Panc1 (cell line): ENCODE measurements at regions not wholly inside any gene's neighbourhood (a gene's known extent, or its start where the extent isn't known, plus 50 kb on each side); places are given as distances from the start of the nearest gene placed in this dataset.

Source experiments
- ATAC-seq: fragments of 200-7000 bp; cut with Tn5 transposase; 2 replicates; pipeline ENCODE4 v1.9.1; 2020; ENCODE audit warnings: mild to moderate bottlenecking, moderate library complexity
- BruUV-seq: library from RNA; stranded (reverse); fragments of 400-500 nt; replicated peaks from 2 replicates; lab custom pipeline; 2021; lab: Mats Ljungman, UMichigan
- CTCF ChIA-PET: fragments of 300-600 bp; sonication (Branson Sonifier 250); formaldehyde crosslinking; loops from one replicate; lab custom pipeline; 2022; ENCODE audit warnings: antibody characterized with exemption; lab: Charles Lee
- POLR2A ChIA-PET: fragments of 300-600 bp; sonication (Branson Sonifier 250); formaldehyde crosslinking; loops from one replicate; lab custom pipeline; 2022; ENCODE audit warnings: antibody characterized with exemption; lab: Charles Lee
- DNase-seq: peaks from one replicate; pipeline ENCODE4 v3.0.0-alpha.2; 2010; ENCODE audit warnings: low read depth, low spot score
- H3K27ac ChIP-seq: 2 replicates; pipeline ENCODE4 v1.5.1; 2011; ENCODE audit warnings: mild to moderate bottlenecking, low read length, inconsistent platforms
- H3K27me3 ChIP-seq: fragments of 200-500 bp; sonication (Bioruptor generic); 2 replicates; pipeline ENCODE4 v1.6.0; 2014; ENCODE audit warnings: low read length, inconsistent platforms; ENCODE audit not compliant: control insufficient read depth, insufficient read depth
- H3K36me3 ChIP-seq: fragments of 200-500 bp; sonication (Bioruptor generic); 2 replicates; pipeline ENCODE4 v1.5.1; 2014; ENCODE audit warnings: inconsistent platforms, mild to moderate bottlenecking, low read length, moderate library complexity; ENCODE audit not compliant: control insufficient read depth, insufficient read depth
- H3K4me1 ChIP-seq: 2 replicates; pipeline ENCODE4 v1.5.1; 2011; ENCODE audit warnings: inconsistent platforms, mild to moderate bottlenecking, low read length, moderate library complexity; ENCODE audit not compliant: control insufficient read depth, insufficient read depth
- H3K4me3 ChIP-seq, 2 experiments: 2 replicates each; pipeline ENCODE4 v1.5.1; 2011 to 2012; ENCODE audit warnings: low read depth in 2 of 2, low read length in 2 of 2, mild to moderate bottlenecking in 2 of 2, inconsistent platforms in 1 of 2, moderate library complexity in 1 of 2
- H3K9me3 ChIP-seq: fragments of 200-500 bp; sonication (Bioruptor generic); 2 replicates; pipeline ENCODE4 v1.5.1; 2014; ENCODE audit warnings: low read depth, mild to moderate bottlenecking, inconsistent platforms, low read length, moderate library complexity; ENCODE audit not compliant: control insufficient read depth, insufficient read depth
- POLR2AphosphoS5 ChIP-seq: IDR thresholded peaks from 2 replicates; pipeline ENCODE4 v1.6.1; 2012; ENCODE audit warnings: mild to moderate bottlenecking, low read depth, low read length, moderate library complexity
- REST ChIP-seq, 2 experiments: IDR thresholded peaks; 2 replicates each; pipeline ENCODE4 v1.6.1; 2011 to 2012; ENCODE audit warnings: low read depth in 2 of 2, control low read depth in 1 of 2, low read length in 1 of 2, mild to moderate bottlenecking in 1 of 2, moderate library complexity in 1 of 2; ENCODE audit not compliant: insufficient read depth in 1 of 2
- SIN3A ChIP-seq: IDR thresholded peaks from 2 replicates; pipeline ENCODE4 v1.6.1; 2012; ENCODE audit warnings: low read depth, mild to moderate bottlenecking, low read length, moderate library complexity, borderline replicate concordance; ENCODE audit not compliant: insufficient read depth
- TCF7L2 ChIP-seq: IDR thresholded peaks from 2 replicates; pipeline ENCODE4 v1.6.1; 2011; ENCODE audit warnings: mild to moderate bottlenecking, low read depth, low read length, inconsistent platforms
- in situ Hi-C: cut with HindIII; loops from 2 replicates; pipeline ENCODE4 v1.10.0; 2016; ENCODE audit warnings: low sequenced_read_pairs, low pct_unique_long_range_greater_than_20kb
- intact Hi-C: fragments of 100-400 bp; cut with micrococcal nuclease; formaldehyde crosslinking; loops from one replicate; pipeline ENCODE4 v1.10.0; 2022; ENCODE audit not compliant: unreplicated experiment
- TF ChIP-seq, protein P1 (sequence below): fragments of 450-650 bp; IDR thresholded peaks from 2 replicates; pipeline ENCODE4 v1.5.1; 2017; ENCODE audit warnings: mild to moderate bottlenecking

DNA sequence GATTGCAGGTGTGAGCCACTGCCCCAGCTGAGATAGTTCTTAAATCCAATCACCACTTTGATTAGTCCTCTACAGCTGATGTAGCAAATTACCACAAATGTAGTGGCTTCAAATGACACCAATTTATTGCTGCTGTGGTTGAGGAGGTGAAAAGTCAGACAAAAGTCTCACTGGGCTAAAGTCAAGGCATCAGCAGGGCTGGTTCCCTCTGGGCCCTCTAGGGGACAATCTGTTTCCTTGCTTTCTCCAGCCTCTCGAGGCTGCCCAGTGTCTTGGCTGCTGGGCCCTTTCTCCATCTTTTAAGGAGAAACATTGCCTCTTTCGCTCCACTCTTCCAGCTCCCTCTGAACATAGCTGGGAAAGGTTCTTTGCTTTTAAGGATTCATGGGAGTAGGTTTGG, 50.5 kb upstream of the SHANK2 start:
- TF ChIP-seq, protein P1, sequence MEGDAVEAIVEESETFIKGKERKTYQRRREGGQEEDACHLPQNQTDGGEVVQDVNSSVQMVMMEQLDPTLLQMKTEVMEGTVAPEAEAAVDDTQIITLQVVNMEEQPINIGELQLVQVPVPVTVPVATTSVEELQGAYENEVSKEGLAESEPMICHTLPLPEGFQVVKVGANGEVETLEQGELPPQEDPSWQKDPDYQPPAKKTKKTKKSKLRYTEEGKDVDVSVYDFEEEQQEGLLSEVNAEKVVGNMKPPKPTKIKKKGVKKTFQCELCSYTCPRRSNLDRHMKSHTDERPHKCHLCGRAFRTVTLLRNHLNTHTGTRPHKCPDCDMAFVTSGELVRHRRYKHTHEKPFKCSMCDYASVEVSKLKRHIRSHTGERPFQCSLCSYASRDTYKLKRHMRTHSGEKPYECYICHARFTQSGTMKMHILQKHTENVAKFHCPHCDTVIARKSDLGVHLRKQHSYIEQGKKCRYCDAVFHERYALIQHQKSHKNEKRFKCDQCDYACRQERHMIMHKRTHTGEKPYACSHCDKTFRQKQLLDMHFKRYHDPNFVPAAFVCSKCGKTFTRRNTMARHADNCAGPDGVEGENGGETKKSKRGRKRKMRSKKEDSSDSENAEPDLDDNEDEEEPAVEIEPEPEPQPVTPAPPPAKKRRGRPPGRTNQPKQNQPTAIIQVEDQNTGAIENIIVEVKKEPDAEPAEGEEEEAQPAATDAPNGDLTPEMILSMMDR: no peak
- TF ChIP-seq REST (IDR thresholded peaks at IDR 0.05; ENCODE audit: insufficient read depth in 1 of 2, low read depth in 2 of 2, low read length in 1 of 2): no peak
- TF ChIP-seq TCF7L2: no peak
- TF ChIP-seq SIN3A: no peak
- no peak for TF ChIP-seq POLR2AphosphoS5
- H3K27me3 ChIP-seq: no peaks in the 10 kb centered on the region
- CTCF ChIA-PET: no interaction called here
- no peaks in the 10 kb centered on the region for H3K9me3 ChIP-seq
- no TSS peak for BruUV-seq
- no peak overlapping the region for H3K27ac ChIP-seq
- no peak for DNase-seq
- no peaks in the 10 kb centered on the region for H3K36me3 ChIP-seq
- in situ Hi-C loops (no loop called here), intact Hi-C loops (no loop called here)
- ATAC-seq: no peak
- 0 out of 2 replicates have a peak, but pooled peaks cover 11% of the 10 kb centered on the region for H3K4me1 ChIP-seq
- POLR2A ChIA-PET: interaction anchor here (0.5 to 0.6 kb wide), 2 partner anchors 68 to 150 kb away, joined by 3 to 11 read pairs; partner anchors contain the start of gene NADSYN1
- no peak overlapping the region for H3K4me3 ChIP-seq

DNA sequence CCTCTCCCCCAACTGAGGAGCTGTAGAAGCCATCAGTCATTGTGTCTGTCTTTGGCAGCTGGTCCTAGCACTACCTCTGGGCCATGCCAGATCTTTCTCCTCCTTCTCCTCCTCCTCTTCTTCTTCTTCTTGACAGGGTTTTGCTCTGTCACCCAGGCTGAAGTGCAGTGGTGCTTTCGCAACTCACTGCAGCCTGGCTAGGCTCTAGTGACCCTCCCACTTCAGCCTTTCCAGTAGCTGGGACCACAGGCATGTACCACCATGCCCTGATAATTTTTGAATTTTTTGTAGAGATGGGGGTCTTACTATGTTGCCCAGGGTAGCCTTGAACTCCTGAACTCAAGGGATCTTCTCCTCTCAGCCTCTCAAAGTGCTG, 50.1 kb upstream of the SHANK2 start:
- Histone ChIP-seq H3K4me3 (no peak overlapping the region), H3K4me1 (0 out of 2 replicates have a peak, but pooled peaks cover 11% of the 10 kb centered on the region), H3K9me3 (no peaks in the 10 kb centered on the region), H3K36me3 (no peaks in the 10 kb centered on the region), H3K27me3 (no peaks in the 10 kb centered on the region), H3K27ac (no peak overlapping the region)
- no peak for DNase-seq
- no TSS peak for BruUV-seq
- no peak for ATAC-seq
- in situ Hi-C loops (no loop called here), intact Hi-C loops (no loop called here)
- POLR2A ChIA-PET: interaction anchor here (0.5 to 0.6 kb wide), 2 partner anchors 68 to 150 kb away, joined by 3 to 11 read pairs; partner anchors contain the start of gene NADSYN1
- TF ChIP-seq POLR2AphosphoS5 (no peak), REST (IDR thresholded peaks at IDR 0.05; ENCODE audit: insufficient read depth in 1 of 2, low read depth in 2 of 2, low read length in 1 of 2) (no peak), SIN3A (no peak), TCF7L2 (no peak)
- TF ChIP-seq, protein P1: no peak
- CTCF ChIA-PET: no interaction called here
